SKM-1 treated with dmso at 0.1 percent for 144 hours (cell line): ENCODE measurements at regions not wholly inside any gene's neighbourhood (a gene's known extent, or its start where the extent isn't known, plus 50 kb on each side); places are given as distances from the start of the nearest gene placed in this dataset.

ENCODE experiments used
- DNase-seq: peaks from one replicate; lab custom pipeline; 2025; ENCODE audit not compliant: unreplicated experiment; lab: John Stamatoyannopoulos, UW

DNA sequence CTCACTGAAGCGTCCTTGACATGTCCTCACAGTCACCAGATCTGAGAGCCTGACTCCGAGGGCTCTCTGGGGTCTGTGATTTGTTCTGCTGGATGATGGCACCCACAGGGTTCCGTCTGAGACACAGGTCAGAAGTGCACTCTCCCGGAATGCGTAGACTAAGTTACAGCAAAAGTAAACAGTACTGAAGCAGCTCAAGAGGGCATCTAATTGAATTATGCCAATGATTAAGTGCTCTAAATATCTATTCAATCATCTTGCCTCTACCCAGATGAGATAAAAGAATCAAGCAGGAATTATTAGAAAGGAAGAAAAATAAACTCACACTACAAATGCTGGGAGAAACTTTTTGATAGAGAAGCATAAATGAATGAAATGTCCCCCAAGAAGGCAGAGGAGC lies 544.1 kb downstream of the SOX11 start:
- DNase-seq: no peak

- no peak for DNase-seq
Observed at GRCh38 chr2:6237039-6237660, 545.0 kb downstream of the SOX11 start.

- DNase-seq: no peak
Observed at GRCh38 chr2:6249557-6249956, 557.4 kb downstream of the SOX11 start.

DNA sequence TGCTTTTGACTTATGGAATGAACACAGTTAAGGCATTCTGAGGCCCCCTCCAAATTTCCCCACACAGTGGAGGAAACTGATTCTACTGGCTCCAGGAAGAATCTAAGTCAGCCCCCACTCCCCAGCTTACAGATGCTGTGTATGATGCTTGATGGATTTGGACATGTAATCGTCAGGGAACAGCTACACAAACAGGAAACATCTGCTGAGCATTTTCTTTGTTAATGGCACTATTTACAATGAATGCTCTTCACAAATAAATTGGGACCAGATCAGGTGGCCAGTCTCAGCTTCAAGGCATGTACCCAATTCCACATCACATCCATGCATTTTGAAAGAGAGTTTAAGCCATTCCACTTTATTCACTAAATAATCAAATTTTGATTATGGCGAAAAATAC lies 562.3 kb downstream of the SOX11 start:
- no peak for DNase-seq

- no peak for DNase-seq
Observed at GRCh38 chr2:6264198-6264597, 572.0 kb downstream of the SOX11 start.

DNA sequence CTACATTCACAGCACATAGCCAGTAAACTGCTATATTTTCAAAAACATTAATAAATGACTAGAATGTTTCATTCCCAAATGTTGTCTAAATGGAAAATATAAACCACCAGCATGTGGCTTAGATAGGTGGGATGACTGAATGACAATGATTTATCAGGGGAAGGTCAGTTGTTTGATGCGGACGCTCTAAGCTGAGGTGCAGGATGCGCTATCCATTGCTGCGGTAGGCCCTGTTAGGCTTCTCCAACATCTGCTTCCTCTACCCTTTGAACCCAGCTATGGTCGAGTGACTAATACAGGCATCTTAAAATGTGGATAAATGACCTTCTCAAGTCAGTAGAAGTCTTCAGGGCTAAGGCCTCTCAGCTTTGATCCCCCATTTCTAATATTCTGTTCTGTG lies 584.2 kb downstream of the CMPK2 start:
- no peak for DNase-seq

DNA sequence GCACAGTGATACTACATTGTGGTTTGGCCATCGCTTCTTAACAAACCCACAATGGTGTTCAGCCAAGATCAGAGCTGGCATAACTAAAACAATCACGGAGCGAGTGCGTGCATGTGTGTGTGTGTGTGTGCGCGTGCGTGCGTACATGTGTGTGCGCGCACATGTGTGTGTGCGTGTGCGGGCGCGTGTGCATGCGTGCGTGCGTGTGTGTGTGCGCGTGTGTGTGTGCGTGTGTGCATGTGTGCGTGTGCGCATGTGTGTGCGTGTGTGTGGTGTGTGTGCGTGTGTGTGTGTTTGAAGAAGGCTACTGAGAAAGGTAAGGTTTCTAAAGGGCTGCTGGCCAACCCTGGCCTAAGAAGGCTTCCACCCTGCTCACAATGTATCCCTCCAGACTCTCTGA lies 582.4 kb downstream of the CMPK2 start:
- DNase-seq: no peak

GRCh38 chr2:6287406-6287805 lies 578.3 kb downstream of the CMPK2 start:
- no peak for DNase-seq

- DNase-seq: no peak
Observed at GRCh38 chr2:6288791-6289190, 576.9 kb downstream of the CMPK2 start.

DNA sequence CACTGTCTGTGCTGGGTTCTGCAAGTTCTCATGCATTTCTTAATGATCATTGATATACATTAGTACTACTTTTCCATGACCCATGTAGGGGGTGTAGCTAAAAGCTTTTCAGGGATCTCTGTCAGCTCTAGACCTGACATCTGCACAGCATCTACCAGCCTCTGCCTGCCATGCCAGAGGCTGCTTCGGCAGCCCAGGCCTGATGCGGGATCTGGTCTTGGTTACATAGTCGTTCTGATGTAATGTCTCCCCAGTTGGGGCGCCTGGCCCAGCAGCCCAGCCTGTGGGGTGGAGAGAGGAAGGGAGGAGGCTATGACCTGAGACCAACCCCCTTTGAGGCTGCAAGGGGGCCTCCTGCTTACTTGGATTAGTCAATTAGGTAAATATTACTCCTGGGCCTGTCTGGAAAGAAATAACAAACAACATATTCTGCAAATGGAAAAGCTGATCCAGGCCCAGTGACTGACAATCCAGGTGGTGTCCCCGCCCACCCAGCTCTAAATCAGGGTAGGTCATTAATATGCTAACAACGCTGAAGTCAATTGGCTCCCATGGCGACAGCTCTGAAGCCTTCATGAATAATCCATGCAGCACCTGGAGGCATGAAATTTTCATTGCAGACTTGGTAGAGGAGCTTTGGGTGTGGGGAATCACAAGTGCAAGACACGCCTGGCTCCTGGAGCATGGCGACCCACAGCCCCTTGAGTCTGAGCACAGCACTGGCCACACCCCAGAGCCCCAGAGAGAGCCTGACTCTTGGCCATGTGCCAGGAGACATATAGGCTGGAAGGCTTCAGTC lies 575.3 kb downstream of the CMPK2 start:
- DNase-seq: no peak

DNA sequence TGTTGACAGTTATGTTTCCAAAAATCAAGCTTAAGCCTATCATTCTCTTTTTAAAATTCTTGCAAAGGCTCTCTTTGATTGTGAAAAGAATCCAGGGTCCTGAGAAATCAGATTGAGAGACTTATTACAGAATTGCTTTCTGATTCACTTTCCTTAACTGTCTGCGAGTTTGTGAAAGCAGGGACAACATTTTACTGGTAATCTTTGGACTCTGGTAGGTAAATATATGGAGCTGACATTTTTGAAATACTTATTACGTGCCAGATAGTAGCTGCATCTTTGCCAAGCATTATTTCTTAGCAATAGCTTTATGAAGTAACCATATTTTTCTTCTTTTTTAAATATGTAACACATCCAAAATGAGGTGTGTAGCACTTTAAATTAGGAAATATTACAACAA lies 570.9 kb downstream of the CMPK2 start:
- DNase-seq: no peak

DNA sequence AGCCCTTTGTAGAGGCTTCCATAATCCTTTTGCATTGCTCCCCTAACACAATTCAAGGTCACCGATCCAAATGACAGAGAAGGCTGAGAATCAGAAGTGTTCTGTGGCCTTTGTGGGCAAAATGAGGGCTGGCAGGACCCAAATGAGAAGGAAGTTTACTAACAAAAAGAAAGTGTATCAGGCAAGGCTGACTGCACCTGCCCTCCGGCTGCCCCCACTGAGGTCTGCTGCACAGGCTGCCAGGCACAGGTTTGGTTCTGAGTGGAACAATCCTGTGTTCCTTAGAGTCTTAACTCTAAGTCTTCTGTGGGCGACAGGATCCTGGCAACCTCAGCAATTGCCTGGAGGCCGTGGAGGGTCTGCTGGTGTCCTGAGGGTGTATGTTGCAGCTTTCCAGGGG lies 568.5 kb downstream of the CMPK2 start:
- DNase-seq: no peak

GRCh38 chr2:6301426-6301825 lies 564.3 kb downstream of the CMPK2 start:
- no peak for DNase-seq

- no peak for DNase-seq
Observed at GRCh38 chr2:6308986-6309385, 556.7 kb downstream of the CMPK2 start.

GRCh38 chr2:6309415-6310255 lies 556.1 kb downstream of the CMPK2 start:
- no peak for DNase-seq

DNA sequence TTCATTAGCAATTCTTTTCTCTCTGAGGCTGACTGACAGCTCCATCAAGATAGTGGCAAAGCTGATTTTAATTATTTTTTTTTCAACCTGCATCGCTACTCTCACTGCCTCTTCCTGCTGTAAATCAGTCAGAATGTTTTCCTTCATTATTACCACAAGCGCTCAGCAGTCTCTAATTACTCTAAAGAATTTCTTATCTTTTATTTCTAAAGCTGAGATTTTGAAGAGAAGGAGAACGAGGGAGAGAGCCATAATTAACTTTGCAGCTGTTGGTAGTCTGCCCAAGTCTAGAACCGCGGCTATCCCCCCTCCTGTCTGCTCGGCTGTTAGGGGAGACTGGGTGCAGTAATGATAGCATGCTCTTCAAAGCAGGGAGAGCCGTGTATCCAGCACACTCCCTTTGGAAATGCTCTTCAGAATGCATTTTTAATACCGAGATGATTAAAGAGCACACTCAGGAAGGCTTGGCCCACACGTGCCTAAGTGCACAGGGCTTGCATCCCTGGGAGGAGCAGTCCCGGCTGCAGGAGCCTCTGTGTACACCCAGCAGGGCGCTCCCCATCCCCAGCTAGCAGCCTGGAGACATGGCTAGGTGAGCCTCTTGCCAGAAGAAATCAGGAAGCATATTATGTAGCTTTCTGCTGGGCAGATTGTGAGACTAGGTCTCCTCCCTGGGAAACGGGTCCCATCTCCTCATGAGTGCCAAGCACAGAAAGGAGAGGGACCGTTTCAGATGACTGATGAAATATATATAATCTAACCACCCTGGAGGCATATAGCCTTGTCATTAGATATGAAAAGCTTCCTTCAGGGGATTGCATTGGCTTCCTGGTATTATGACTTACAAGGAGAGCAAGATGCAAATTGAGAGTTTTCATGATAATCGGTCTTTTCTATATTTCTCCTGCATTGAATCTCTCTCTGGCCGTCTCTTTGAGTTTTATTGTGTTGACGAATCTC lies 555.2 kb downstream of the CMPK2 start:
- no peak for DNase-seq

DNA sequence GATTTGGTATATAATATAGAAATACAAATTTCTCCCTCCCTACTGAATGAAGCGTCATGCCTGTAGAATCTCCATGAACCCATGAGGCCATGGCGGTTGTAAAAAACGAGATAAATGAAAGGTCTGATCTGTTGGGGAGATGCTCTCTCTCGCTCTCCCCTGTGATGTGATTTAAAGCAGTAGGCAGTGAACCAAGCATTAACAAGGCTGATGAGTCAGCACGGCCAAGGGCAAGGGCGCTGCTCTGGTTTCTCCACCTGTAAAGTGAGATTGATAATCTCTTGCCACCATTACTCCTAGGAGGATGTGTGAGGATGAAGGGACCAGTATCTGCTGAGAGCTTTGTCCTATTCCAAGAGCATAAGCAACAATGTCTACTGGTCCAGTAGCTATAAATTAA lies 553.3 kb downstream of the CMPK2 start:
- no peak for DNase-seq

- no peak for DNase-seq
Observed at GRCh38 chr2:6314218-6314960, 551.3 kb downstream of the CMPK2 start.

- no peak for DNase-seq
Observed at GRCh38 chr2:6325616-6326015, 540.1 kb downstream of the CMPK2 start.

DNA sequence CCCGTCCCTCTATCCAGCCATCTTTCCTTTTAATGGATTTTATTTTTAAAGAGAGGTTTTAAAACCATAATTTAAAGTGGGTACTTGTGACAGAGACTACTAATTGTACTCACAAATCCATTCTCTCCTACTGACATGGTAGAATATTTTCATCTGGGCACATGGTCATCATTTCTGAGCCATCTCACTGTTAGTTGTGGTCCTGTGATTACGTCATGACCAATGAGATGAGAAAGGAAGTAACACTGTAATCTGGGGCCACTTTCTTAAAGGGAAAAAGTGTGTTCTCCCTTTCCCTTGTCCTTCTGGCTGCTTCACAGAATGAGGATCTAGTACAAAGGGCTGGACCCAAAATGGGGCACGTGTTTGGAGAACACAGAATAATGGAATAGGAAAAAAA lies 538.7 kb downstream of the CMPK2 start:
- no peak for DNase-seq
